HG03558 (cell line): ENCODE measurements at regions not wholly inside any gene's neighbourhood (a gene's known extent, or its start where the extent isn't known, plus 50 kb on each side); places are given as distances from the start of the nearest gene placed in this dataset.

Experiments used
- ATAC-seq: cut with Tn5 transposase; IDR thresholded peaks from one replicate; pipeline ENCODE4 v1.9.1; 2021; ENCODE audit warnings: moderate number of reproducible peaks; ENCODE audit not compliant: unreplicated experiment; ENCODE audit errors: extremely low read depth

DNA sequence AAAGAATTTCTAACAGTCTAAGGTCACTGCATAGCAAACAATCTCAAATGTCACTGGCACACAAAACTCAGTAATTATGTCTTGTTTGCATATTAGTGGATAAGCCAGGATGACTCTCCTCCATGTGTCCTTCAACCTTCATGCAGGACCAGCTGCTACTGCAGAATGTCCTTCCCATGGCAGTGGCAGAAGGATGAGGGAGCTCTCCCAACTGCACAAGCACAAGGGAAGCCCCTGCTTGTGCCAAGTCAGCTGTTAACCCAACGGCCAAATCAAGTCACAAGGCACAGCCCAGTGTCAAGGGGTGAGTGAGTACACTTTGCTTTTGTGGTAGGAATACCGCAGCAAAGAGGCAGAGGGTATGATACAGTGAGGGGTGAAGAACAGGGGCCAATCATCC, 59.3 kb upstream of the VWC2 start:
- ATAC-seq, result no peak

DNA sequence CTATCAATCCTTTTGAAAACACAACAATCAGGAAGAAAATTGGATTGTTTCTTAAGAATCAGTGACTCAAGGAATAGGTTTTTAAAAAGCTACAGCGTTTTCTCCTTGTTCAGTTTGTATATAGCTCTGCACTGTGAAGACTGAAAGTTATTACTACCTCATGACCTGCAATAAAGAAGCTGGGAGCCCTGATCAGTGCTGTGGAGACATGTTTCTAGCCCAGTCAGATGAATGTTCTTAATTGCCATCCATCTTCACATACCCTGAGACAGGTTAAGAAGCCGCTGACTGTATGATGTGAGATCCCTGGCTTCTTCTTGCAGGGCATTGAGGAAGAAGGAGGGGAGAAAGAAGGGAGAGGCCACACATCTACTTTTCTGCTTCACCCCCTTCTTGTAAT, 58.0 kb upstream of the VWC2 start:
- ATAC-seq, result no peak

DNA sequence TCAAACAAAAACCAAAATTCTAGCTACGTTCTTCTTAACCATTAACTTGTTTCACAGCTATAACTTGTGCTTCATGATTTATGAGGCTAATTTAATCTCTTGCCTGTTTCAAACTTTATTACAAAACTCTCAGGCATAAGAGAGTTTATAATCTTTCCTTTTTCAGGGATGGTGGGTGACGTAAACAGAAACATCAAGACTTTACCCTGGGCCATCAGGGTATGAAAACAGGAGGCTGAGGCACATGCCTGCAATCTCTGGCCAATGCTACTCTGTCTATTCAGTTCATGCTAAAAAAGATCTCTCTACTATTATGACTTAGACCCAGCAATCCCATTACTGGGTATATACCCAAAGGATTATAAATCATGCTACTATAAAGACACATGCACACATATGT, 55.9 kb upstream of the VWC2 start:
- ATAC-seq, result no peak

DNA sequence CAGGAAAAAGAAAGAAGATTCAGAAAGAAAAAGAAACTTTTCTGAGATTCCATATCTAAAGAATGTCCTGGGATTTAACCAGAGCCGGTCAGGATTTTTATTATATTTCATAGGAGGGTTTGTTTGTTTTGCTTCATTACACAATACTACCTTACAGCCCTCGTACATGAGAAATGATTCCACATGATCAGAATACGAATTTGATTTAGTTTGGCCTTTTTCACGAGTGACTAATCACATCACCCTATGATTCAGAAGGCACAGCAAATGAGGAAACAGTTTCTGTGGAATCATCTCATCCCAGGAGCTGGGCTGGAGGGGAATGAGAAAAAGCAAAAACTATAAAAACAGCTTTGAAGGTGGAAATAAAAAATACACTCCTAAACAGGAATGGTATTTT, 54.7 kb upstream of the VWC2 start:
- no peak for ATAC-seq

DNA sequence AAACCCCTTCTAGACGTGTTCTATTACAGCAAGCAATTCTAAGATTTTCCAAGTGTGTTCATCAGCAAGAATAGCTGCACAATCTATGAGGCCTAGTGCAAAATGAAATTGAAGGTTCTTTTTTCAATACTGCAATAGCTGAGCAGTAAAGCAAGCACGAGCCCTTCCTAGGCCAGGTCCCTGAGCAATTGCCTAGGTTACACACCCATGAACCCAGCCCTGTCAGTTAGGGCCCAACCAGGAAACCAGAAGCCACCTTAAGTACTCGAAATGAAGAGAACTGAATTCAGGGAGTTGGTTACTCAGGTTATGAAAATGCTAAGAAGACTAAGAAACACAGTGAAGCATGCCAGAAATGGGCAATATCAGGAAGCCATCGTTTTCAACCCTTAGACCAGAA, 52.0 kb upstream of the VWC2 start:
- no peak for ATAC-seq
